ENCODE measurements at regions not wholly inside any gene's neighbourhood (a gene's known extent, or its start where the extent isn't known, plus 50 kb on each side); places are given as distances from the start of the nearest gene placed in this dataset.
A peak's percentile ranks its signal among the peaks of the same experiment; 100 is the strongest.

- FAIRE-seq (peak; percentile 74), DNase-seq (ENCODE audit: insufficient read length) (no peak)
- TF ChIP-seq POLR2A (IDR thresholded peaks at IDR 0.05; ENCODE audit: low read depth, low read length), result no peak
- TF ChIP-seq TAF1 (IDR thresholded peaks at IDR 0.05; ENCODE audit: borderline replicate concordance, low read depth, low read length), result no peak
- no peak for TF ChIP-seq POLR2AphosphoS5 (IDR thresholded peaks at IDR 0.05; ENCODE audit: low read depth, low read length)
Observed at GRCh38 chr12:90099288-90099687, 390.6 kb upstream of the ATP2B1 start.

GRCh38 chr12:90098132-90098779 is 389.6 kb upstream of the ATP2B1 start:
- DNase-seq (ENCODE audit: insufficient read length), result no peak
- no peak for FAIRE-seq

GRCh38 chr12:90091809-90092208 is 383.2 kb upstream of the ATP2B1 start:
- no peak for DNase-seq (ENCODE audit: insufficient read length)
- TF ChIP-seq POLR2AphosphoS5 (IDR thresholded peaks at IDR 0.05; ENCODE audit: low read depth, low read length), result no peak
- no peak for FAIRE-seq

More at GRCh38 chr12:90098132-90098779, 389.6 kb upstream of the ATP2B1 start:
- TF ChIP-seq POLR2AphosphoS5 (IDR thresholded peaks at IDR 0.05; ENCODE audit: low read depth, low read length), result no peak
- no peak for TF ChIP-seq POLR2A (IDR thresholded peaks at IDR 0.05; ENCODE audit: low read depth, low read length)
- TF ChIP-seq TAF1 (IDR thresholded peaks at IDR 0.05; ENCODE audit: borderline replicate concordance, low read depth, low read length), result no peak

GRCh38 chr12:90090929-90091651 is 382.5 kb upstream of the ATP2B1 start:
- TF ChIP-seq POLR2A (IDR thresholded peaks at IDR 0.05; ENCODE audit: low read depth, low read length) (no peak), POLR2AphosphoS5 (IDR thresholded peaks at IDR 0.05; ENCODE audit: low read depth, low read length) (no peak), TAF1 (IDR thresholded peaks at IDR 0.05; ENCODE audit: borderline replicate concordance, low read depth, low read length) (no peak)
- FAIRE-seq (no peak), DNase-seq (ENCODE audit: insufficient read length) (no peak)

GRCh38 chr12:90086281-90086680 is 377.6 kb upstream of the ATP2B1 start:
- no peak for DNase-seq (ENCODE audit: insufficient read length)
- no peak for TF ChIP-seq POLR2AphosphoS5 (IDR thresholded peaks at IDR 0.05; ENCODE audit: low read depth, low read length)
- TF ChIP-seq POLR2A (IDR thresholded peaks at IDR 0.05; ENCODE audit: low read depth, low read length), result no peak
- no peak for TF ChIP-seq TAF1 (IDR thresholded peaks at IDR 0.05; ENCODE audit: borderline replicate concordance, low read depth, low read length)
- FAIRE-seq, result no peak

- FAIRE-seq (peak; percentile 40), DNase-seq (ENCODE audit: insufficient read length) (no peak)
- TF ChIP-seq POLR2AphosphoS5 (IDR thresholded peaks at IDR 0.05; ENCODE audit: low read depth, low read length) (no peak), POLR2A (IDR thresholded peaks at IDR 0.05; ENCODE audit: low read depth, low read length) (no peak), TAF1 (IDR thresholded peaks at IDR 0.05; ENCODE audit: borderline replicate concordance, low read depth, low read length) (no peak)
Observed at GRCh38 chr12:90085494-90086274, 377.0 kb upstream of the ATP2B1 start.

GRCh38 chr12:90084018-90084417 is 375.4 kb upstream of the ATP2B1 start:
- TF ChIP-seq TAF1 (IDR thresholded peaks at IDR 0.05; ENCODE audit: borderline replicate concordance, low read depth, low read length), result no peak
- TF ChIP-seq POLR2A (IDR thresholded peaks at IDR 0.05; ENCODE audit: low read depth, low read length), result no peak
- TF ChIP-seq POLR2AphosphoS5 (IDR thresholded peaks at IDR 0.05; ENCODE audit: low read depth, low read length), result no peak
- no peak for FAIRE-seq
- no peak for DNase-seq (ENCODE audit: insufficient read length)

GRCh38 chr12:90080616-90081015 is 372.0 kb upstream of the ATP2B1 start:
- FAIRE-seq (no peak), DNase-seq (ENCODE audit: insufficient read length) (no peak)
- TF ChIP-seq TAF1 (IDR thresholded peaks at IDR 0.05; ENCODE audit: borderline replicate concordance, low read depth, low read length), result no peak
- TF ChIP-seq POLR2A (IDR thresholded peaks at IDR 0.05; ENCODE audit: low read depth, low read length), result no peak
- TF ChIP-seq POLR2AphosphoS5 (IDR thresholded peaks at IDR 0.05; ENCODE audit: low read depth, low read length), result no peak

- no peak for TF ChIP-seq POLR2AphosphoS5 (IDR thresholded peaks at IDR 0.05; ENCODE audit: low read depth, low read length)
- TF ChIP-seq POLR2A (IDR thresholded peaks at IDR 0.05; ENCODE audit: low read depth, low read length), result no peak
- TF ChIP-seq TAF1 (IDR thresholded peaks at IDR 0.05; ENCODE audit: borderline replicate concordance, low read depth, low read length), result no peak
- FAIRE-seq (no peak), DNase-seq (ENCODE audit: insufficient read length) (no peak)
Observed at GRCh38 chr12:90079529-90080210, 371.0 kb upstream of the ATP2B1 start.

- FAIRE-seq (no peak), DNase-seq (ENCODE audit: insufficient read length) (no peak)
- TF ChIP-seq TAF1 (IDR thresholded peaks at IDR 0.05; ENCODE audit: borderline replicate concordance, low read depth, low read length) (no peak), POLR2A (IDR thresholded peaks at IDR 0.05; ENCODE audit: low read depth, low read length) (no peak), POLR2AphosphoS5 (IDR thresholded peaks at IDR 0.05; ENCODE audit: low read depth, low read length) (no peak)
Observed at GRCh38 chr12:90078344-90078743, 369.7 kb upstream of the ATP2B1 start.

GRCh38 chr12:90077756-90078155 is 369.1 kb upstream of the ATP2B1 start:
- FAIRE-seq (no peak), DNase-seq (ENCODE audit: insufficient read length) (no peak)
- TF ChIP-seq TAF1 (IDR thresholded peaks at IDR 0.05; ENCODE audit: borderline replicate concordance, low read depth, low read length), result no peak
- TF ChIP-seq POLR2A (IDR thresholded peaks at IDR 0.05; ENCODE audit: low read depth, low read length), result no peak
- no peak for TF ChIP-seq POLR2AphosphoS5 (IDR thresholded peaks at IDR 0.05; ENCODE audit: low read depth, low read length)
